Suppressor macrophage treated with lipopolysaccharide for 4 hours (primary cell): ENCODE measurements at regions not wholly inside any gene's neighbourhood (a gene's known extent, or its start where the extent isn't known, plus 50 kb on each side); places are given as distances from the start of the nearest gene placed in this dataset.
A peak's percentile ranks its signal among the peaks of the same experiment; 100 is the strongest.
"Not testable (repeated sequence)": the region's sequence is repeated elsewhere in the genome, so short reads cannot be mapped to it uniquely, and the experiment has no call there.

Experiments
- DNase-seq: peaks from one replicate; pipeline ENCODE4 v3.0.0-alpha.2; 2020

DNA sequence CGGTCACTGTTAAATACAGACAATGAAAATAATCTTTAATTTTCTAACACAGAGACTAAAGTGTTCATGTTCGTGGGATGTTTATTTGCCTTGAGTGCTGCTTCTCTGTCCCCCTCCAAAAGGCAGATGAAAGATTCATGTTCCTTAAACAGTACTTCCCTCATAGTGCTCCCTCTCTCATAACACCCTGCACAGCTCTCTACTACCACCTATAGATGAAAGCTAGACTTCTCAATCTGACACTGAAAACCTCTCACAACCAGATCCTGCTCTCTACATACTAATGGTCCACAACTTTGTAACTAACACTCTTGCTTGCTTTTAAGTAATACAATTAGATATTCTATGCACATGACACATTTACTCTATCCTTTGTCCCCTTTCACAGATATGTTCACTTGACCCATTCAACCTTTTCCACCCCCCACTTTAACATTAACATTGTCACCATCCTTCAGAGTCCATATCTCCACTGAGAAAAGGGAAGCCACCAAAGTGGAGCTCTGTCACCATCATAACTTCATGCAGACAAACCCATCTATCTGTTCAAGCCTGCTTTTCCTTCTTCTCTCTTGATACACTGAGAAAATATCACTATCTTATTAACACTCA lies 266.4 kb upstream of the USP15 start:
- DNase-seq, result peak; percentile 75

GRCh38 chr12:61996717-61997116 lies 263.5 kb upstream of the USP15 start:
- no peak for DNase-seq

GRCh38 chr12:61998791-61999190 lies 261.4 kb upstream of the USP15 start:
- DNase-seq, result no peak

GRCh38 chr12:61999311-61999710 lies 260.9 kb upstream of the USP15 start:
- peak; percentile 37 for DNase-seq

- DNase-seq, result no peak
These were observed 258.8 kb upstream of the USP15 start for GRCh38 chr12:62001424-62001823.

DNA sequence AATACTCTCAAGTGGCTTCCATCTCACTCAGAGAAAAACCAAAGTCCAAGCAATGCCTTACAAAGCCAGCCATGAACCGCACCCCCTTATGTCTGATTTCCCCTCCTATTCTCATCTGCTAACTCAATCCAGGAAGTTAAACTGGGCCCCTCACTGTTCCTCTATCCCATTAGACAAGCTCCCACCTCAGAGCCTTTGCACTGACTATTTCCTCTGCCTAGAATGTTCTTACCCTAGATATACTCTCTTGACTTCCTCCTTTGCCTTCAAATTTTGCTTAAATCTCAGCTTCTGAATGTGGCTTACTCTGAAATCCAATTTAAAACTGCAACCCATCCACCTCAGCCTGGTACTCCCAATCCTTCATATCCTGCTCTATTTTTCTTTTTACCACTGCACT lies 257.0 kb upstream of the USP15 start:
- no peak for DNase-seq

DNA sequence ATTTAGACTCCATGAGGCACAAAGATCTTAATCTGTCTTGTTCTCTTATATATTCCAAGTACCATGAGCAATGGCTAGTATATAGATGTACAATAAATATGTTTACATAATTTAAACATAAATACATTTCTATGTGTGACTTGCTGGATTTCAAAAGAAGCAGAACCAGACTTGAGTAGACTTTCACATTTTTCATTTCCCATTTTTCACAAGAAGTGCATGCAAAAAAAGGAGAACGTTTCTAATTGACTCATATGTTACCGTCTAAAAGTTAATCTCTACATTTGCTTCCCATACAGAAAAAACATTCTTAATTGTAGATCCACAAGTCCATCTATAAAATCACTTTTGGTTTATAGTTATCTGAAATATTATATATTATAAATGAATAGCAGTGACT lies 256.5 kb upstream of the USP15 start:
- peak; percentile 54 for DNase-seq

- no peak for DNase-seq
These were observed 254.6 kb upstream of the USP15 start for GRCh38 chr12:62005615-62006014.

DNA sequence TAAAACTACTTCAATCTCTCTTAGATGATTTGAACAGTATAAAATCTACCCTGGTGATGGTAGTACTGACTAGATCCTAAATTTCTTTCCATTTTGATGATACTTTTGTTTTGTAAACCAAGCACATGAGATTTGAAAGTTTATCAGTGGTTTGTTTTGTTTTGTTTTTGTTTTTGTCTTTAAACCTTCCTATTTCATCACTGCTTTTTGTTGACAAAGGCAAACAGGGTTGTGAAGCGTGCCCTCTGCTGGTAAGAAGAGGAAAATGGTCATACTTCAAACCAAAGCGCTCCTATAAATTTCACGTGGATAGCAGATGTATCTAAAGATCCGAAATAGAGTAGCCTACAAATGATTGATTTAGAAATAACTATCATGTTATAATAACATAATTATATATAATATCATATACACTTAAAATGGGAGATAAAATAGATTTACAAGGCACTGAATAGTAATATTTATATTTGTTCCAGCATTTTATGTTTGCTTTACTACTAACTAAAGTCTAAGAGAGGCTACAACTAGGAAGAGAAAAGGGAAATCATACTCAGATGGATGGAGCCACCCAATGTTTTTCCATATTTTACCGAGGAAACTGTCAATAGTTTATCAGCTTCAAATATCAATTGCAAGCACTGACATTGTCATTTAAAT lies 254.0 kb upstream of the USP15 start:
- peak; percentile 58 for DNase-seq

- DNase-seq, result no peak
These were observed 251.5 kb upstream of the USP15 start for GRCh38 chr12:62008703-62009102.

DNA sequence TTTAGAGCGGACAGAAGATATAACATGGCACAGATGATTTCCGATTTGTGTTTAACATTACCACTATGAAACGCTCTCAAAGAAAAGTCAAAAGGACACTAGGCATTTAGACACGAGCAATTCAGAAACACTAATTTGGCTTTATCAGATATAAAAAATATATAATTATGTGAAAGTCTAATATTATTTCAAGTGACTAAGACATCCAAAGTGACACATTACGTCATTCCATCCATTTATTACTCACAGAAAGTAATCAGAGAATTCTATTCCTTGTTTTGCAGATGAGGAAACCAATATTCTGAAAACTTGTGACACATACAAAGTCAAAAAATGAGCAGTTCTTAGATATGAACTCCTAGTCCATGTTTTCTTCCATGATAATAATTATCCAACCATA lies 250.8 kb upstream of the USP15 start:
- DNase-seq, result no peak

DNA sequence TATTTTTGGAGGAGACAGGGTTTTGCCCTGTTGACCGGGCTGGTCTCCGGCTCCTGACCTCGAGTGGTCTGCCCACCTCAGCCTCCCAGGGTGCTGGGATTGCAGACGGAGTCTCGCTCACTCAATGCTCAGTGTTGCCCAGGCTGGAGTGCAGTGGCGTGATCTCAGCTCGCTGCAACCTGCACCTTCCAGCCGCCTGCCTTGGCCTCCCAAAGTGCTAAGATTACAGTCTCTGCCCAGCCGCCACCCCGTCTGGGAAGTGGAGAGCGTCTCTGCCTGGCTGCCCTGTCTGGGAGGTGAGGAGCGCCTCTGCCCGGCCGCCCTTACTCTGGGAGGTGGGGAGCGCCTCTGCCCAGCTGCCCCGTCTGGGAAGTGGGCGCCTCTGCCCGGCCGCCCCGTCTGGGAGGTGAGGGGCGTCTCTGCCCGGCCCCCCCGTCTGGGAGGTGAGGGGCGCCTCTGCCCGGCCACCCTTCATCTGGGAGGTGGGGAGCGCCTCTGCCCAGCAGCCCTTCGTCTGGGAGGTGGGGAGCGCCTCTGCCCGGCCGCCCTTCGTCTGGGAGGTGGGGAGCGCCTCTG lies 249.8 kb upstream of the USP15 start:
- not testable (repeated sequence) for DNase-seq

GRCh38 chr12:62010973-62011372 lies 249.2 kb upstream of the USP15 start:
- not testable (repeated sequence) for DNase-seq

DNA sequence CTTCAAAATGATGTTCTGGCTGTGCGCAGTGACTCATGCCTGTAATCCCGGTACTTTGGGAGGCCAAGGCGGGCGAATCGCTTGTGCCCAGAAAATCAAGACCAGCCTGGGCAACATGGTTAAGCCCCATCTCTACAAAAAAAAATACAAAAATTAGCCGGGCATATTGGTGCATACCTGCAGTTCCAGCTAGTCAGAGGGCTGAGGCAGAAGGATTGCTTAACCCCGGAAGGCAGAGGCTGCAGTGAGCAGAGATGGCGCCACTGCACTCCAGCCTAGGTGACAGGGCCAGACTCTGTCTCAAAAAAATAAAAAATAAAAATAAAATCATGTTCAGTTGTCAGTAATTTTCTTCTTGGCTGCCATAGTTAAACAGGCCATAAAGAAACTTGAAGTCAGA lies 245.9 kb upstream of the USP15 start:
- no peak for DNase-seq

DNA sequence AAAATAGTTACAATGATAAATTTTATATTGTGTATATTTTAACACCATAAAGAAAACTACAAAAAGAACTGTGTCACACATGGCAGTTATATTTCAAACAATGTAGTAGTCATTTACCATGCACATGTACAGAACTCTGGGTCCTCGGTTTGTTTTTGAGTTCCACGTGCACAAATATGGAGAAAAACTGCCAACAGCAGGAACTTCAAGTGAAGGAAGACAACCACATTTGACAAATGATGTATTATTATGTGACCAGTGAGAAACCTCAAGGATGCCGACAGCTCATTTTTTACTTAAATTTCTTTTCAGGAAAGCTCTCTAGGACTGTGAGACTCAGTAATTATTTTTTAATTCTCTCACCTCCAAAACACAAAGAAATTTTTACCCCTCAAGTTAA lies 244.2 kb upstream of the USP15 start:
- no peak for DNase-seq

- no peak for DNase-seq
These were observed 238.4 kb upstream of the USP15 start for GRCh38 chr12:62021808-62022207.

GRCh38 chr12:62028536-62028935 lies 231.7 kb upstream of the USP15 start:
- DNase-seq, result no peak

DNA sequence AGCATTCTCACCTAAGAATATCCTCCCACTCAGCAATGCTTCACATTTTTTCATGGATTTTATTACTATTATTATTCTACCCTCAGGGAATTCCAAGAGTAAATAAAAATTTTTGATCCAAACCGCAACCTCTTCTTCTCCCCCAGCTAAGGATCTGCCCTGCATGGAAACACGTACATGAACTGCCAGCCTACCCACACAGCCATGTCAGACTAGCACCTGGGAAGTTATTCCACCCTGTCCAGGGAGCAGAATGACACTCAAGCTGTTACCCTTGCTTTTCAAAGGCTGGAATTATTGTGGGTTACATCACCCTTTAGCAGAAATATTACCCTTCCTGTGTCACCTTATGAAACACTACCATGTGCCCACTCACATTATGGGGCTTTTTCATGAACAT lies 227.3 kb upstream of the USP15 start:
- no peak for DNase-seq

GRCh38 chr12:62044450-62045135 lies 215.6 kb upstream of the USP15 start:
- DNase-seq, result no peak

- DNase-seq, result no peak
These were observed 215.0 kb upstream of the USP15 start for GRCh38 chr12:62045211-62045610.

DNA sequence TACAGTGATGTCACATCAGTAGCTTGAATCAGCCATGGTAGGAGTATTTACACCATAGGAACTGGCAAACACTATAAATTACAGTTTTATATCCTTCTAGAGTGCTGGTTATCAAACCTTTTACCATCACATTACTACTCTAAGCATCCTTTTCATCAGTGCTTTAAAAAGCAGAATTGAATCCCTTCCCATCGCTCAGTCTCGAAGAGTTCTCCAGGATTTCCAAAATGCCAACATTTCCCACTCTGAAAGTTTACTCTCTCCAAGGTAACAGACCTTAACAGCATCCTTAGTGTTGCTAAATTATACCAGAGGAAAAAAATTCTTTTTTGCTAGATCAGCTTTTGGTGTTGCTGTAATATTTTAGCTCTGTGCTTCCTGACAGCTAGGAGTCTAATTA lies 209.4 kb upstream of the USP15 start:
- no peak for DNase-seq

DNA sequence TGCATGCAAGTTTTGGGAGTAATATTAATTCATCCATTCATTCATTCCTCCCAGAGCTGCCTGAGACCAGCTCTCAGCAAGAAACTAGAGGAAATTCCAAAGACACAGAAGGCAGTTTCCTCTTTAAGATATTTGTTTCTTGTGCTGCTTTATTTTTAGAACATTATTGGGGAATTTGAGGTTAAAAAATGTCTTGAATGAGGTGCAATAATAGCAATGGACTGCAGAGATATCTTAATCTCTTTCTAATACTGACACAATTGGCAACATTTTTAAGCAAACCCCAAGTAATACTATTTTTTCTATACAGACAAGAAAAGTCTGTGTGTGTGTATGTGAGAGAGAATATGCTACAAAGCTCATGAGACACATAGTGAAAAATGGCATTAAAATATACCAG lies 190.2 kb upstream of the USP15 start:
- DNase-seq, result no peak

DNA sequence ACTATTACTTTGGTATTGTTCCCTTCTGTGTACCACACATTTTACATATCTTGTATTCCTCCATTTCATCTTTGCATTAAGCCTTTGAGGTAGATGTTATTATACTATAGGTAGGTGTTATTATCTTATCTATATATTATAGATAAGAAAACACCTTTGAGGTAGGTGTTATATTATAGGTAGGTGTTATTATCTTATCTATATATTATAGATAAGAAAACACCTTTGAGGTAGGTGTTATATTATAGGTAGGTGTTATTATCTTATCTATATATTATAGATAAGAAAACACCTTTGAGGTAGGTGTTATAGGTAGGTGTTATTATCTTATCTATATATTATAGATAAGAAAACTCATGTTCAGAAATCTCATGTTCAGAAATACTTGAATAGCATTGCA lies 187.0 kb upstream of the USP15 start:
- DNase-seq, result not testable (repeated sequence)

- peak; percentile 64 for DNase-seq
These were observed 184.3 kb upstream of the USP15 start for GRCh38 chr12:62075870-62076269.
